IMR-90 (cell line): ENCODE measurements at regions not wholly inside any gene's neighbourhood (a gene's known extent, or its start where the extent isn't known, plus 50 kb on each side); places are given as distances from the start of the nearest gene placed in this dataset.

ENCODE experiments used
- CTCF ChIP-seq: conservative IDR thresholded peaks from 2 replicates; pipeline ENCODE4 v1.5.1; 2012; ENCODE audit warnings: mild to moderate bottlenecking, low read depth, low read length, improper control_type of control experiment
- ELK1 ChIP-seq: fragments of 150-350 bp; IDR thresholded peaks from 2 replicates; pipeline ENCODE4 v1.6.1; 2016; ENCODE audit warnings: low read depth, mild to moderate bottlenecking, low read length, moderate library complexity, borderline replicate concordance
- FOS ChIP-seq: fragments of 150-350 bp; IDR thresholded peaks from 2 replicates; pipeline ENCODE4 v1.6.1; 2016; ENCODE audit warnings: low read depth, low read length
- MAFK ChIP-seq: IDR thresholded peaks from 2 replicates; pipeline ENCODE4 v1.6.1; 2012; ENCODE audit warnings: low read depth, low read length, improper control_type of control experiment
- NFE2L2 ChIP-seq: fragments of 150-350 bp; IDR thresholded peaks from 2 replicates; pipeline ENCODE4 v1.6.1; 2016; ENCODE audit warnings: low read depth, mild to moderate bottlenecking, low read length
- POLR2A ChIP-seq: IDR thresholded peaks from 2 replicates; pipeline ENCODE4 v1.6.1; 2012; ENCODE audit warnings: mild to moderate bottlenecking, low read depth, low read length
- RAD21 ChIP-seq: IDR thresholded peaks from 2 replicates; pipeline ENCODE4 v1.6.1; 2012; ENCODE audit warnings: low read length, improper control_type of control experiment
- SMC3 ChIP-seq: fragments of 150-350 bp; IDR thresholded peaks from 2 replicates; pipeline ENCODE4 v1.6.1; 2016; ENCODE audit warnings: low read depth, mild to moderate bottlenecking, antibody characterized with exemption, low read length, moderate library complexity
- USF2 ChIP-seq: fragments of 150-350 bp; IDR thresholded peaks from 2 replicates; pipeline ENCODE4 v1.6.1; 2017; ENCODE audit warnings: mild to moderate bottlenecking, antibody characterized with exemption, low read length, low read depth

DNA sequence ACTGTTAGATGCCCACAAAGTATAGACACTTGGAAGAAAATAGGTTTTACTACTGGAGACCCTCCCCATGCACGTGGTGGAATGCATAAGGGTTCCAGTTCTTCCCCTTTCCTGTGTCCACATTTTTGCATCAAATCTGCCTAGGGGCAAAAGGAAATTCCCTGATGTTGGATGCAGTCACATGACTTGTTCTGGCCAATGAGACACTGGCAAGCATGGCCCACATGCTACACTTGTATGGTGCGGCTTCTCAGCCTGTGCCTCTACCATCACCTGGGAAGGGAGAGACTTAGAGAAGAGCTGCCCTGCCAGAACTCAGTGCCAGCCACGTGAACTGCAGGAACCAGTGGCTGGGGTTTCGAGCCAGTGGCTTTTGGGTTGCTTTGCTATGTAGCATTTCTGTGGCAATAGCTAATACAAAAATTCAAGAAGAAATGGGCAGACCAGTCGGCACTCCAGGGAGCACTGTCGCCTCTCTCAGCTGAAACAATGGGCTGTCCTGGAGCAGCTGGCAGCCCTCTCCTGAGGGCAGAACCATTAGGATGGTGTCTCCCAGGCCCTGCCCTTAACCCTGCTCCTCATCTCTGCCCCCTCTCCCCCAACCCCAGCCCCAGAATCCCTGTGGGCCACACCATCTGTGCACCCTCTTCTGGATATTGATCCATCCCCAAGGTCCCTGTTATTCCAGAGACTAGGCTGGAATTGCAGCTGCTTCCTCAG, 634.0 kb downstream of the UQCRFS1 start:
- TF ChIP-seq CTCF: no peak
- no peak for TF ChIP-seq USF2
- no peak for TF ChIP-seq FOS
- no peak for TF ChIP-seq RAD21
- no peak for TF ChIP-seq POLR2A
- TF ChIP-seq ELK1: no peak
- no peak for TF ChIP-seq SMC3
- TF ChIP-seq MAFK: no peak
- TF ChIP-seq NFE2L2: no peak
